Peyer's patch (tissue), 4 donors: ENCODE measurements at regions not wholly inside any gene's neighbourhood (a gene's known extent, or its start where the extent isn't known, plus 50 kb on each side); places are given as distances from the start of the nearest gene placed in this dataset.
"Not testable (repeated sequence)": the region's sequence is repeated elsewhere in the genome, so short reads cannot be mapped to it uniquely, and the experiment has no call there.

Source experiments
- DNase-seq, 3 donors: peaks; one replicate each; pipeline ENCODE4 v3.0.0-alpha.2; 2017 to 2019
- H3K27ac ChIP-seq, 4 donors: fragments of 200-600 bp; sonication (generic); one replicate each; pipeline ENCODE4 v1.5.1; 2016 to 2019
- H3K27me3 ChIP-seq, 2 donors: fragments of 200-600 bp; sonication (generic); one replicate each; pipeline ENCODE4 v1.5.1; 2019
- H3K36me3 ChIP-seq, 3 donors: fragments of 200-600 bp; sonication (generic); one replicate each; pipeline ENCODE4 v1.5.1; 2016 to 2019
- H3K4me1 ChIP-seq, 4 donors: fragments of 200-600 bp; sonication (generic); one replicate each; pipeline ENCODE4 v1.5.1; 2016 to 2019
- H3K4me3 ChIP-seq, 4 donors: fragments of 200-600 bp; sonication (generic); 1 replicate in 3 of 4; 2 replicates in 1 of 4; pipeline ENCODE4 v1.5.1; 2016 to 2019; ENCODE audit warnings: mild to moderate bottlenecking in 1 of 4
- H3K9me3 ChIP-seq, 4 donors: fragments of 200-600 bp; sonication (generic); one replicate each; pipeline ENCODE4 v1.5.1; 2016 to 2019; ENCODE audit warnings: mild to moderate bottlenecking in 1 of 4
- POLR2A ChIP-seq, 2 donors: fragments of 450-650 bp; IDR thresholded peaks; one replicate each; pipeline ENCODE4 v1.5.1; 2017; ENCODE audit warnings: antibody characterized with exemption in 2 of 2, mild to moderate bottlenecking in 2 of 2, moderate library complexity in 2 of 2
- TF ChIP-seq, protein P1 (sequence below), 6 experiments: fragments of 450-650 bp in 4 of 6; fragments of 200-600 bp in 2 of 6; sonication (generic) in 1 of 6; IDR thresholded peaks; one replicate each; pipeline ENCODE4 v1.5.1; 2017 to 2019; ENCODE audit warnings: antibody characterized with exemption in 6 of 6, mild to moderate bottlenecking in 3 of 6, moderate library complexity in 1 of 6

DNA sequence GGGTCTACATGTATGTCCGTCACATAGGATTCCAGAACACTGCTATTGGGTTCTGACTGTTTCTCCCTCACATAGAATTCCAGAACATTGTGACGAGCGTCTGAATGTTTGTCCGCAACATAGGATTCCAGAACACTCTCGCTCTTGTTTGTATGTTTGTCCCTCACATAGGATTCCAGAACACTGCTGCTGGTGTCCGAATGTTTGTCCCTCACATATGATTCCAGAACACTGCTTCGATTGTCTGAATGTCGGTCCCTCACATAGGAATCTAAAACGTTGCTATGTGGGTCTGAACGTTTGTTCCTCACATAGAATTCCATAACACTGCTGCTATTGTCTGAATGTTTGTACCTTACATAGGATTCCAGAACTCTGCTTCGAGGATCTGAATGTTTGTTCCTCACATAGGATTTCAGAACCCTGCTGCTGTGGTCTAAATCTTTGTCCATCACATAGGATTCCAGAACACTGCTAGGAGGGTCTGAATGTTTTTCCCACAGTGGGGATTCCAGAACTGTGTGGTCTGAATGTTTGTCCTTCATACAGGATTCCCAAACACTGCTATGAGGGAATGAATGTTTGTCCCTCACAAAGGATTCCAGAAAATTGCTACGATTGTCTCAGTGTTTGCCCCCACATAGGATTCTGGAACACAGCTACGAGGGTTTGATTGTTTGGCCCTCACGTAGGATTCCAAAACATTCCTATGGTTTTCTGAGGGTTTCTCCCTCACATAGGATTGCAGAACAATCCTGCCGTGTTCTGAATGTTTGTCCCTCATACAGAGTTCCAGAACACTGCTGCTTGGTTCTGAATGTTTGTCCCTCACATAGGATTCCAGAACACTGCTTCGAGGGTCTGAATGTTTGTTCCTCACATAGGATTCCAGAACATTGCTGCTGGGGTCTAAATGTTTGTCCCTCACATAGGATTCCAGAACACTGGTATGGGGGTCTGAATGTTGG lies 220.5 kb downstream of the FOXD4L6 start:
- Histone ChIP-seq H3K27ac (no peak overlapping the region), H3K4me1 (no peaks in the 10 kb centered on the region), H3K27me3 (no peaks in the 10 kb centered on the region), H3K4me3 (no peak overlapping the region), H3K36me3 (no peaks in the 10 kb centered on the region), H3K9me3 (peaks cover 0 to 95% (median 38%) of the 10 kb centered on the region in 4 donors)
- no peak for DNase-seq
- TF ChIP-seq, protein P1, sequence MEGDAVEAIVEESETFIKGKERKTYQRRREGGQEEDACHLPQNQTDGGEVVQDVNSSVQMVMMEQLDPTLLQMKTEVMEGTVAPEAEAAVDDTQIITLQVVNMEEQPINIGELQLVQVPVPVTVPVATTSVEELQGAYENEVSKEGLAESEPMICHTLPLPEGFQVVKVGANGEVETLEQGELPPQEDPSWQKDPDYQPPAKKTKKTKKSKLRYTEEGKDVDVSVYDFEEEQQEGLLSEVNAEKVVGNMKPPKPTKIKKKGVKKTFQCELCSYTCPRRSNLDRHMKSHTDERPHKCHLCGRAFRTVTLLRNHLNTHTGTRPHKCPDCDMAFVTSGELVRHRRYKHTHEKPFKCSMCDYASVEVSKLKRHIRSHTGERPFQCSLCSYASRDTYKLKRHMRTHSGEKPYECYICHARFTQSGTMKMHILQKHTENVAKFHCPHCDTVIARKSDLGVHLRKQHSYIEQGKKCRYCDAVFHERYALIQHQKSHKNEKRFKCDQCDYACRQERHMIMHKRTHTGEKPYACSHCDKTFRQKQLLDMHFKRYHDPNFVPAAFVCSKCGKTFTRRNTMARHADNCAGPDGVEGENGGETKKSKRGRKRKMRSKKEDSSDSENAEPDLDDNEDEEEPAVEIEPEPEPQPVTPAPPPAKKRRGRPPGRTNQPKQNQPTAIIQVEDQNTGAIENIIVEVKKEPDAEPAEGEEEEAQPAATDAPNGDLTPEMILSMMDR (IDR thresholded peaks at IDR 0.05), result no peak
- no peak for TF ChIP-seq POLR2A (IDR thresholded peaks at IDR 0.05)

DNA sequence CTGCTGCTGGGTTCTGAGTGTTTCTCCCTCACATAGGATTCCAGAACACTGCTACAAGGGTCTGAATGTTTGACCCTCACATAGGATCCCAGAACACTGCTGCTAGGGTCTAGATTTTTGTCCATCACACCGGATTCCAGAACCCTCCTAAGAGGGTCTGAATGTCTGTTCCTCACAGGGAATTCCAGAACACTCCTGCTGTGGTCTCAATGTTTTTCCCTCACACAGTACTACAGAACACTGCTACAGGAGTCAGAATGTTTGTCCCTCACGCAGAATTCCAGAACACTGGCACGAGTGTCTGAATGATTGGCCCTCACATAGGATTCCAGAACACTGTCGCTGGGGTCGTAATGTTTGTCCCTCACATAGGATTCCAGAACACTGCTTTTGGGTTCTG lies 221.6 kb downstream of the FOXD4L6 start:
- H3K27ac ChIP-seq, H3K27me3 ChIP-seq, H3K4me1 ChIP-seq, H3K36me3 ChIP-seq, DNase-seq, H3K4me3 ChIP-seq: not testable (repeated sequence)
- H3K9me3 ChIP-seq, result peaks cover 0 to 95% (median 35%) of the 10 kb centered on the region in 4 donors

DNA sequence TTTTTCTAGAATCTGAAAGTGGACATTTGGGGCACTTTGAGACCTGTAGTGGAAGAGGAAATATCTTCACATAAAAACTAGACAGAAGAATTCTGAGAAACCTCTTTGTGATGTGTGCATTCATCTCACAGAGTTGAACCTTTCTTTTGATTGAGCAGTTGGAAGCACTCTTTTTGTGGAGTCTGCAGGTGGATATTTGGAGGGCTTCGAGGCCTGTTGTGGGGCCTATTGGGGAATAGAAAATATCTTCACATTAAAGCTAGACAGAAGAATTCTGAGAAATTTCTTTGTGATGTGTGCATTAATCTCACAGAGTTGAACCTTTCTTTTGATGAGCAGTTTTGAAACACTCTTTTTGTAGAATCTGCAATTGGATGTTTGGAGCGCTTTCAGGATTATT lies 236.2 kb downstream of the FOXD4L6 start:
- H3K9me3 ChIP-seq, result peaks cover 0 to 86% (median 23%) of the 10 kb centered on the region in 4 donors
- not testable (repeated sequence) for H3K27me3 ChIP-seq, H3K27ac ChIP-seq, H3K36me3 ChIP-seq, DNase-seq, H3K4me1 ChIP-seq, H3K4me3 ChIP-seq

DNA sequence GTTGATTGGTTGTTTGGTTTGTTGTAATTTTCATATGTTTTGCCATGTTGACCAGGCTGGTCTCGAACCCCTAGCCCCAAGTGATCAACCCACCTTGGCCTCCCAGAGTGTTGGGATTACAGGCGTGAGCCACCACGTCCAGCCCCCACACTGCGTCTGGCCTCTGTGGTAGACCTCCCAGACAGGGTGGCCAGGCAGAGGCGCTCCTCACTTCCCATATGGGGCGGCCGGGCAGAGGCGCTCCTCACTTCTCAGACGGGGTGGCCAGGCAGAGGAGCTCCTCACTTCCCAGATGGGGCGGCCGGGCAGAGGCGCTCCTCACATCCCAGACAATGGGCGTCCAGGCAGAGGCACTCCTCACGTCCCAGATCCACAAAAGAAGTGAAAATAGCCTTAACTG lies 242.6 kb downstream of the FOXD4L6 start:
- not testable (repeated sequence) for H3K27ac ChIP-seq, DNase-seq, H3K36me3 ChIP-seq, H3K4me3 ChIP-seq, H3K4me1 ChIP-seq, H3K27me3 ChIP-seq
- peaks cover 0 to 87% (median 19%) of the 10 kb centered on the region in 4 donors for H3K9me3 ChIP-seq

DNA sequence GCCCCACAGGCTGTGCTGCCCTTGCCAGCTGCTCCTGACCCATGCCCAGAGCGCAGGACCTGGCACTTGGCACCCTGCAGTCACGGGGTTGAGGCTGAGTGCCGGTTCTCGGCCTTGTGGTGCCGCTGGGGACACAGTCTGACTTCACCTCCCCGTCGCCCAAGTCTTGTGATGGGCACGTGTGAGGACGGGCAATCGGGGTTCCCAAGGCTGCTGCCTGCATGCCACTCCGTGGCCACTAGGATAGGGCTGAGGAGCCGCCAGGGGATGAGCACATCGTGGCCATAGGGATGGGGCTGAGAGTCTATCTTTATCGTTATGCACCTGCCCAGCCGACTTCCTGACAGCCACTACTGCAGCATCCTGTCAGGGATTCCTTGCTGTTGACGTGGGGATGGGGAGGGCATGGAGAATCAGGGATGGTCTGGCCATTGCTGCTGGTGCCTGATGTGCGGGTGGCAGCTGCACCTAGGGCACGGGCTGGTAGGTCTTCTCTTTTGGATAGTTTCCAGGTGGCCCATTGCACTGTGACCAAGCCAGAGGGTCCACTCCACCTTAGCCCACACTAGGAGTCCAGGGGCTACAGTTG lies 243.5 kb downstream of the FOXD4L6 start:
- H3K27me3 ChIP-seq, H3K4me1 ChIP-seq, H3K4me3 ChIP-seq, H3K27ac ChIP-seq, H3K36me3 ChIP-seq: not testable (repeated sequence)
- H3K9me3 ChIP-seq, result peaks cover 0 to 83% (median 18%) of the 10 kb centered on the region in 4 donors
- peak in 2 of 3 donors; percentile 47 to 48 for DNase-seq

DNA sequence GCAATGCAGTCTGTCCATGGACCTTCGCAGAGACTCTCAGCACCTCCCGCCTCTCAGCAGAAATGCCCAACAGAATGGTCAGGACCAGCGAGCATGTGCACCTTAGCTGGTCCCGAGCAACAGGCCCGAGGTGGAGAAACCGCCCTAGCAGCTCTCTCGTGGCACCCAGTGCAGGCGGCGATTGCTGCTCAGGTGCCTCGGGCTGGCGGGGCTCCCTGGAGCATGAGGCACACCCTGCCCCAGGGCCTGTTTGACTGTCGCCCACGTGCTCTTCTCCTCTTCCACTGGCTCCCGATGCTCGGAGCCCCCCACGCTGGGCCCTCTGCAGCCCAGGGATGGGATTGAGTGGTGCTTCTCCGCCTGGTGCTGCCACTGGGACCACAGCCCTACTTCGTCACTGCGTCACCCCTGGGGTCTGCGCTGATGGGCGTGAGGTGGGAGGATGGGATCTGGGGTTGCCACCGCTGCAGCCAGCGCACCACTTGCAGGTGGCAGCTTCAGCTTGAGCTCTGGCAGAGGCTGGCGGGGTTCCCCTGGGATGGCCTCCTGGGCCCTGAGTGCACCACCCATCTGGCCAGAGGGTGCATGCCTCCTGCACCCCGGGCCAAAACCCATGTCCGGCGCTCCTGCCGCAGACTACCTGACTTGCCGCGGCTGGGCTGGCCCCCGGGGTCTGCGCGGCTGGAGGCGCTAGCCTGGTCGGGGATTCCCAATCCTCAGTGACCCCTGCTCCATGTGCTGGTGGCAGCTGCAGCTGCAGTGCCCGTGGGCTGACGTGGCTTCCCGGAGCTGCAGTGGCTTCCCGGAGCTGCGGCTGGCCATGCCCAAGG lies 244.2 kb downstream of the FOXD4L6 start:
- DNase-seq, result peak in 2 of 3 donors; percentile 43 to 48
- Histone ChIP-seq H3K4me3 (no peak overlapping the region), H3K9me3 (peaks cover 0 to 80% (median 17%) of the 10 kb centered on the region in 4 donors), H3K27ac (no peak overlapping the region), H3K4me1 (no peaks in the 10 kb centered on the region), H3K36me3 (no peaks in the 10 kb centered on the region), H3K27me3 (no peaks in the 10 kb centered on the region)
- TF ChIP-seq POLR2A (IDR thresholded peaks at IDR 0.05), result no peak
- TF ChIP-seq, protein P1 (IDR thresholded peaks at IDR 0.05), result no peak

DNA sequence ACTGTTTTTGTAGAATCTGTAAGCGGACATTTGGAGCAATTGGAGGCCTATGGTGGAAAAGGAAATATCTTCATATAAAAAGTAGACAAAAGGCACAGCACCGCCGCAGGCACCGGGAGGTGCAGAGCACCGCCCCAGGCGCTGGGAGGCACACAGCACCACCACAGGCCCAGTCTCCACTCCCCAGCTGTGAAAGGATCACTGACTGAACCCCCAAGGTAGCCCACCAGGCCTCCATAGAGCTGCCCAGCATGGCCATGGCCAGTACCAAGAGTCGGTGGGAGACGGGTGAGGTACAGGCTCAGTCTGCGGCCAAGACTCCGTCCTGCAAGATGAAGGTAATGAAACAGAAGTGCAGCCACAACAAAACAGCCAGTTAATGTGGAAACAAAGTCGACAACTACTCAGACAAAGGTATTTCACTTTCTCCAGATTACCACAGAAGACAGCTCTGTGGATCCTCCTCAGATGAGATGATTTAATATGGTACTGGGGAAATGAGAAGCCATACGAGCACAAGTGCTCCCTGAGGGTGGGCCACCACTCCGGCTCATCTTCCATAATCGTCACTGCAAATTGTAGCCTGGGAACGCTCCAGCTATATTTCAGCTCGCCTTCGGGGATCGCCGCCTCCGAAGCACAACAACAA lies 244.9 kb downstream of the FOXD4L6 start:
- H3K9me3 ChIP-seq, result peaks cover 0 to 77% (median 17%) of the 10 kb centered on the region in 4 donors
- not testable (repeated sequence) for H3K27me3 ChIP-seq, H3K36me3 ChIP-seq, H3K4me3 ChIP-seq, H3K27ac ChIP-seq, H3K4me1 ChIP-seq
- peak in 1 of 3 donors; percentile 46 for DNase-seq

DNA sequence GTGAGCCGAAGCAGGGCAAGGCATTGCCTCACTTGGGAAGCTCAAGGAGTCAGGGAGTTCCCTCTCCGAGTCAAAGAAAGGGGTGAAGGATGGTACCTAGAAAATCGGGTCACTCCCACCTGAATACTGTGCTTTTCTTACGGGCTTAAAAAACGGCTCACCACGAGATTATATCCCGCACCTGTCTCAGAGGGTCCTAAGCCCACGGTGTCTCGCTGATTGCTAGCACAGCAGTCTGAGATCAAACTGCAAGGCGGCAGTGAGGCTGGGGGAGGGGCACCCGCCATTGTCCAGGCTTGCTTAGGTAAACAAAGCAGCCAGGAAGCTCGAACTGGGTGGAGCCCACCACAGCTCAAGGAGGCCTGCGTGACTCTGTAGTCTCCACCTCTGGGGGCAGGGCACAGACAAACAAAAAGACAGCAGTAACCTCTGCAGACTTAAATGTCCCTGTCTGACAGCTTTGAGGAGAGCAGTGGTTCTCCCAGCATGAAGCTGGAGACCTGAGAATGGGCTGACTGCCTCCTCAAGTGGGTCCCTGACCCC lies 254.7 kb downstream of the FOXD4L6 start:
- not testable (repeated sequence) for H3K4me3 ChIP-seq, H3K27ac ChIP-seq, H3K36me3 ChIP-seq, H3K27me3 ChIP-seq, H3K4me1 ChIP-seq
- peaks cover 0 to 49% (median 5%) of the 10 kb centered on the region in 4 donors for H3K9me3 ChIP-seq
- DNase-seq, result peak in 1 of 3 donors; percentile 5

DNA sequence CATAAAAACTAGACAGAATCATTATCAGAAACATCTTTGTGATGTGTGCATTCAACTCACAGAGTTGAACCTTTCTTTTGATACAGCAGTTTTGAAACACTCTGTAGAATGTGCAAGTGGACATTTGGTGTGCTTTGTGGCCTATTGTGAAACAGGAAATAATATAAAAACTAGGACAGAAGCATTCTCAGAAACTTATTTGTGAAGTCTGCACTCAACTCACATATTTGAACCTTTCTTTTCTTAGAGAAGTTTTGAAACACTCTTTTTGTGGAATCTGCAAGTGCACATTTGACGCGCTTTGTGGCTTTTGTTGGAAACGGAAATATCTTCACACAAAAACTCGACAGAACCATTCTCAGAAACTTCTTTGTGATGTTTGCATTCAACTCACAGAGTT lies 260.0 kb downstream of the FOXD4L6 start:
- not testable (repeated sequence) for DNase-seq, H3K4me3 ChIP-seq, H3K36me3 ChIP-seq, H3K4me1 ChIP-seq, H3K27me3 ChIP-seq, H3K27ac ChIP-seq
- H3K9me3 ChIP-seq, result peaks cover 0 to 45% (median 4%) of the 10 kb centered on the region in 4 donors
